ENCODE measurements at regions not wholly inside any gene's neighbourhood (a gene's known extent, or its start where the extent isn't known, plus 50 kb on each side); places are given as distances from the start of the nearest gene placed in this dataset.

GRCh38 chrX:25285598-25285997 is 269.8 kb upstream of the ARX start:
- no peak for TF ChIP-seq CTCF (IDR thresholded peaks at IDR 0.05)
- TF ChIP-seq POLR2AphosphoS5 (IDR thresholded peaks at IDR 0.05), result no peak

All from breast epithelium (tissue), 3 donors.